Uterus (tissue), 2 donors: ENCODE measurements at regions not wholly inside any gene's neighbourhood (a gene's known extent, or its start where the extent isn't known, plus 50 kb on each side); places are given as distances from the start of the nearest gene placed in this dataset.

Experiments
- CTCF ChIP-seq, 4 experiments: fragments of 200-600 bp in 2 of 4; fragments of 450-650 bp in 2 of 4; sonication (generic) in 2 of 4; IDR thresholded peaks; one replicate each; pipeline ENCODE4 v1.5.1; 2016 to 2019; ENCODE audit warnings: antibody characterized with exemption in 4 of 4, mild to moderate bottlenecking in 2 of 4, moderate library complexity in 1 of 4
- POLR2A ChIP-seq, 2 donors: fragments of 450-650 bp; IDR thresholded peaks; one replicate each; pipeline ENCODE4 v1.6.1; 2016; ENCODE audit warnings: antibody characterized with exemption in 2 of 2, mild to moderate bottlenecking in 1 of 2, moderate library complexity in 1 of 2

DNA sequence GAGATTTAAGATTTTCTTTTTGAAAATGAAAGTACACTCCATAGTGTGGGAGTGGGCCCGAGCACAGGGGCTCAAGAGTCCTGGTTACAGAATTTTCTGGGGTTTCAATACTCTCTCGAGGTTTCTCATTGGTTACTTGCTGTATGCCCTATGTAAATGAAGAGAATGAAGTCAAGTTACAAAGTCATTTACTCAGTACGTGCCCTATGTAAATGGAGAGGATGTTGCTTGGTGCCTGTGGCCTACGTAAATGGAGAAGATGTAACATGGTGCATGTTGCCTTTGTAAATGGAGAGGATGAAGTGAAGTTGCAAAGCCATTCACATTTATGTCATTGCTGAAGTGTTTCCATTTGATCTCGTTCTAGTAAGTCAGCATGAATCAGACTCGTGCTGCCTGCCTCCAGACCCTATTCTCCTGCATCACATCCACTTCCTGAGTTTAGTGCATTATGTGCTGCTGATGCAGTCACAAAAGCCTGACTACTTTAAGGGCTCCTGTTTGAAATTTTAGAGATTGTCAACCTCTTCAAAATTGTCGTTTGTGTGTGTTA lies 302.0 kb downstream of the ZBBX start:
- TF ChIP-seq POLR2A (IDR thresholded peaks at IDR 0.05) (no peak), CTCF (IDR thresholded peaks at IDR 0.05) (no peak)
